NOMO-1 treated with dmso at 0.1 percent for 144 hours (cell line): ENCODE measurements at regions not wholly inside any gene's neighbourhood (a gene's known extent, or its start where the extent isn't known, plus 50 kb on each side); places are given as distances from the start of the nearest gene placed in this dataset.

Experiments used
- DNase-seq: peaks from one replicate; lab custom pipeline; 2025; ENCODE audit not compliant: unreplicated experiment; lab: John Stamatoyannopoulos, UW

GRCh38 chr5:8528106-8528505 is 659.2 kb downstream of the MTRR start:
- no peak for DNase-seq

GRCh38 chr5:8538821-8539220 is 669.9 kb downstream of the MTRR start:
- no peak for DNase-seq

- DNase-seq = no peak
These were observed 671.4 kb downstream of the MTRR start for GRCh38 chr5:8540317-8540716.

GRCh38 chr5:8550921-8551320 is 682.0 kb downstream of the MTRR start:
- DNase-seq = no peak

GRCh38 chr5:8553364-8553763 is 684.4 kb downstream of the MTRR start:
- DNase-seq = no peak

- DNase-seq = no peak
These were observed 688.8 kb downstream of the MTRR start for GRCh38 chr5:8557728-8558127.

- no peak for DNase-seq
These were observed 691.8 kb downstream of the MTRR start for GRCh38 chr5:8560776-8561175.

GRCh38 chr5:8561224-8561840 is 692.4 kb downstream of the MTRR start:
- DNase-seq = no peak

GRCh38 chr5:8561854-8562253 is 692.9 kb downstream of the MTRR start:
- DNase-seq = no peak

- peak; percentile 29 for DNase-seq
These were observed 694.6 kb downstream of the MTRR start for GRCh38 chr5:8563540-8563939.

- DNase-seq = no peak
These were observed 699.9 kb downstream of the MTRR start for GRCh38 chr5:8568858-8569257.

- DNase-seq = no peak
These were observed 701.6 kb downstream of the MTRR start for GRCh38 chr5:8570528-8570927.

- DNase-seq = no peak
These were observed 707.2 kb downstream of the MTRR start for GRCh38 chr5:8576178-8576577.

- no peak for DNase-seq
These were observed 708.8 kb downstream of the MTRR start for GRCh38 chr5:8577792-8578191.

GRCh38 chr5:8580298-8580697 is 711.4 kb downstream of the MTRR start:
- no peak for DNase-seq

GRCh38 chr5:8581047-8581446 is 712.1 kb downstream of the MTRR start:
- no peak for DNase-seq

- no peak for DNase-seq
These were observed 716.5 kb downstream of the MTRR start for GRCh38 chr5:8585230-8586018.

GRCh38 chr5:8590959-8591358 is 722.0 kb downstream of the MTRR start:
- no peak for DNase-seq

GRCh38 chr5:8598356-8598755 is 729.4 kb downstream of the MTRR start:
- no peak for DNase-seq

GRCh38 chr5:8598996-8599395 is 730.0 kb downstream of the MTRR start:
- DNase-seq = no peak

GRCh38 chr5:8600843-8601242 is 731.9 kb downstream of the MTRR start:
- DNase-seq = no peak

GRCh38 chr5:8601831-8602354 is 732.9 kb downstream of the MTRR start:
- DNase-seq = no peak

- DNase-seq = no peak
These were observed 737.3 kb downstream of the MTRR start for GRCh38 chr5:8606231-8606630.
